Testis (tissue), 2 donors: ENCODE measurements at regions not wholly inside any gene's neighbourhood (a gene's known extent, or its start where the extent isn't known, plus 50 kb on each side); places are given as distances from the start of the nearest gene placed in this dataset.
A peak's percentile ranks its signal among the peaks of the same experiment; 100 is the strongest.

Experiments
- DNase-seq: peaks from one replicate; pipeline ENCODE4 v3.0.0-alpha.2; 2019
- H3K27ac ChIP-seq, 2 donors: fragments of 200-600 bp; sonication (generic); one replicate each; pipeline ENCODE4 v1.5.1; 2019
- H3K27me3 ChIP-seq: fragments of 200-600 bp; sonication (generic); one replicate; pipeline ENCODE4 v1.5.1; 2019
- H3K36me3 ChIP-seq: fragments of 200-600 bp; sonication (generic); one replicate; pipeline ENCODE4 v1.5.1; 2017; ENCODE audit warnings: low read depth; ENCODE audit errors: missing control alignments
- H3K4me1 ChIP-seq: fragments of 200-600 bp; sonication (generic); one replicate; pipeline ENCODE4 v1.5.1; 2019
- H3K4me3 ChIP-seq, 2 donors: fragments of 200-600 bp; sonication (generic); one replicate each; pipeline ENCODE4 v1.5.1; 2017 to 2019
- H3K9me3 ChIP-seq: fragments of 200-600 bp; sonication (generic); one replicate; pipeline ENCODE4 v1.5.1; 2017
- CTCF ChIP-seq, 3 experiments: fragments of 450-650 bp in 2 of 3; fragments of 200-600 bp in 1 of 3; sonication (generic) in 1 of 3; IDR thresholded peaks; one replicate each; pipeline ENCODE4 v1.5.1; 2016 to 2019; ENCODE audit warnings: antibody characterized with exemption in 3 of 3, mild to moderate bottlenecking in 2 of 3, moderate library complexity in 1 of 3
- POLR2A ChIP-seq: fragments of 450-650 bp; IDR thresholded peaks from one replicate; pipeline ENCODE4 v1.6.1; 2017; ENCODE audit warnings: antibody characterized with exemption, mild to moderate bottlenecking, moderate library complexity
- WGBS, 2 donors: methylation state at CpG; one replicate each; pipeline ENCODE4 v1.1.5; 2018; 5-methylcytosine and 5-hydroxymethylcytosine counted together
- intact Hi-C: fragments of 100-400 bp; cut with DNase I; formaldehyde crosslinking; loops from one replicate; pipeline ENCODE4 v1.15.1; 2023; ENCODE audit warnings: low total_unique reads

GRCh38 chr7:155998328-155998691 is 186.0 kb upstream of the SHH start:
- 60 to 64% methylated on average over 10 to 23 of the region's 23 CpGs for WGBS, 2 donors
- no peaks in the 10 kb centered on the region for H3K9me3 ChIP-seq
- H3K4me3 ChIP-seq = peak overlapping the region in 1 of 2 donors; percentile 10
- no peaks in the 10 kb centered on the region for H3K36me3 ChIP-seq
- intact Hi-C loops = no loop called here
- H3K4me1 ChIP-seq = no peaks in the 10 kb centered on the region
- no peak overlapping the region for H3K27ac ChIP-seq
- DNase-seq = no peak
- H3K27me3 ChIP-seq = no peaks in the 10 kb centered on the region
- TF ChIP-seq POLR2A (no peak), CTCF (IDR thresholded peaks at IDR 0.05) (no peak)

GRCh38 chr7:155997431-155998327 is 185.4 kb upstream of the SHH start:
- H3K36me3 ChIP-seq = no peaks in the 10 kb centered on the region
- H3K9me3 ChIP-seq = no peaks in the 10 kb centered on the region
- no peaks in the 10 kb centered on the region for H3K27me3 ChIP-seq
- intact Hi-C loops = no loop called here
- no peak for TF ChIP-seq CTCF (IDR thresholded peaks at IDR 0.05)
- TF ChIP-seq POLR2A = no peak
- DNase-seq = no peak
- H3K4me3 ChIP-seq = peak overlapping the region in 1 of 2 donors; percentile 10
- WGBS, 2 donors = 58 to 61% methylated on average over 31 to 35 of the region's 35 CpGs
- no peaks in the 10 kb centered on the region for H3K4me1 ChIP-seq
- no peak overlapping the region for H3K27ac ChIP-seq

- H3K27ac ChIP-seq = no peak overlapping the region
- no peak overlapping the region for H3K4me3 ChIP-seq
- H3K36me3 ChIP-seq = no peaks in the 10 kb centered on the region
- intact Hi-C loops = no loop called here
- no peaks in the 10 kb centered on the region for H3K27me3 ChIP-seq
- no peaks in the 10 kb centered on the region for H3K4me1 ChIP-seq
- WGBS, 2 donors = 64 to 72% methylated on average over 12 of the region's 12 CpGs
- TF ChIP-seq POLR2A (no peak), CTCF (IDR thresholded peaks at IDR 0.05) (no peak)
- H3K9me3 ChIP-seq = no peaks in the 10 kb centered on the region
- no peak for DNase-seq
Measured at GRCh38 chr7:155996718-155997280, 184.5 kb upstream of the SHH start.

GRCh38 chr7:155995183-155995612 is 182.9 kb upstream of the SHH start:
- DNase-seq = no peak
- no peak for TF ChIP-seq CTCF (IDR thresholded peaks at IDR 0.05)
- no peak for TF ChIP-seq POLR2A
- H3K4me1 ChIP-seq = no peaks in the 10 kb centered on the region
- H3K4me3 ChIP-seq = no peak overlapping the region
- intact Hi-C loops = no loop called here
- WGBS, 2 donors = 78 to 85% methylated on average over 11 of the region's 11 CpGs
- H3K27me3 ChIP-seq = no peaks in the 10 kb centered on the region
- no peaks in the 10 kb centered on the region for H3K9me3 ChIP-seq
- no peaks in the 10 kb centered on the region for H3K36me3 ChIP-seq
- H3K27ac ChIP-seq = no peak overlapping the region
